Hepatic stellate cell (primary cell): ENCODE measurements at regions not wholly inside any gene's neighbourhood (a gene's known extent, or its start where the extent isn't known, plus 50 kb on each side); places are given as distances from the start of the nearest gene placed in this dataset.
A peak's percentile ranks its signal among the peaks of the same experiment; 100 is the strongest.

Experiments used
- DNase-seq: peaks from one replicate; pipeline ENCODE4 v3.0.0; 2011; ENCODE audit warnings: low spot score

GRCh38 chr6:99073223-99073622, 125.5 kb upstream of the FBXL4 start:
- DNase-seq, result no peak

- no peak for DNase-seq
These were observed 118.3 kb upstream of the FBXL4 start for GRCh38 chr6:99066044-99066443.

DNA sequence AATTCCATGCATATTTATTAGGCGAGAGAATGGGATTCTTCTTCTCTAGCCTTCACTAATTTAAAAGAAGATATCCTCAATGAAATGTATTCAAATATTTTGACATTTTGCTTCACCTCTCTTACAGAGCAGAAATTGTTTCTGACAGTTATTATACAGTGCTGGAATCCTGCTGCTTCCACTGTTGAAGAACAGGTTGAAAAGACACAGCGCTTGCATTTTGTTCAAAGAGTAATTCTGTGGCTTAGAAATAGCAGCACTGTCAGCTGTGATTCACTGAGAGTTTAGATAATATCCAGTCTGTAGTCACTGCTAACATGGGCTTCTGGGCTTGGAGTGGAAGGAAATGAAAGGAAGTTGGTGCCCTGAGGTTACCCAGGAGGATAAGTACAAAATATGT, 117.1 kb upstream of the FBXL4 start:
- no peak for DNase-seq

GRCh38 chr6:99036672-99037071, 88.9 kb upstream of the FBXL4 start:
- DNase-seq, result no peak

GRCh38 chr6:99032396-99032795, 84.7 kb upstream of the FBXL4 start:
- DNase-seq, result no peak

DNA sequence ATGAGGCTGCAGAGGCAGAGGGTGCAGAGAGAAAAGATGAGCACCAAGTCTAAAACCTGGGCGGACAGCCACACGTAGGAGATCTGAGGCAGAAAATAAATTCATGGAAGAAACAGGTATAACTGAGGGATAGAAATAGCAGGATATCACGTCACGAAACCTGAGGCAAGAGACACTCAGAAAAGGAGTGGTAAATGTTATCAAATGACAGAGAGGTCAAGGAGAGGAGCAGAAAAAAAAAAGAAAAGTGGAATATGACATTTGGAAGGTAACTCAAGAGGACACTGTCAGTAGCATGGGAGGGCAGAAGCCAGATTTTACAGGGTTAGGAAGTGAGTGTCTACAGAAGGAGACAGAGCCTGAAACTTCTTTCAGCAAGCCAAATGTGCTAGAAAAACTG, 84.2 kb upstream of the FBXL4 start:
- DNase-seq, result no peak

- no peak for DNase-seq
These were observed 83.2 kb upstream of the FBXL4 start for GRCh38 chr6:99030915-99031314.

- no peak for DNase-seq
These were observed 78.4 kb upstream of the FBXL4 start for GRCh38 chr6:99026135-99026534.

- DNase-seq, result no peak
These were observed 76.3 kb upstream of the FBXL4 start for GRCh38 chr6:99024089-99024488.

GRCh38 chr6:99022039-99022609, 74.4 kb upstream of the FBXL4 start:
- no peak for DNase-seq

DNA sequence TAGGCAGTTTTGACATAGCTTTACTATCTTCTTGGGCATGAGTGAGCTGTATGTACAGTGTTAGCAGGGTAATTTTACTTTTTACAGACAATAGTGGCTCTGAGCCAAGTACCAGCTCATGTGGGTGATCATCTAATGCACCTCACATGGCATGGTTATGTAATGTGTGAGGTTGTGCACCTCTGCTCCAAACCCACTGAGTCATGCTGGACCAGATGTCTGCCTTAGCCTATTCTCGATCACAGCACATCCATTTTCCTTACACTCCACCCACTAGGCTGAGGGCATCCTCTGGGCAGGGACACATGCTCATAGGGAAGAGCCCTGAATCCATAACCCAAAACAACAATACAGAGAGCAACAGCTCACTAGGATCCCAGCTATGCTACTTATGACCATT, 71.6 kb upstream of the FBXL4 start:
- no peak for DNase-seq

DNA sequence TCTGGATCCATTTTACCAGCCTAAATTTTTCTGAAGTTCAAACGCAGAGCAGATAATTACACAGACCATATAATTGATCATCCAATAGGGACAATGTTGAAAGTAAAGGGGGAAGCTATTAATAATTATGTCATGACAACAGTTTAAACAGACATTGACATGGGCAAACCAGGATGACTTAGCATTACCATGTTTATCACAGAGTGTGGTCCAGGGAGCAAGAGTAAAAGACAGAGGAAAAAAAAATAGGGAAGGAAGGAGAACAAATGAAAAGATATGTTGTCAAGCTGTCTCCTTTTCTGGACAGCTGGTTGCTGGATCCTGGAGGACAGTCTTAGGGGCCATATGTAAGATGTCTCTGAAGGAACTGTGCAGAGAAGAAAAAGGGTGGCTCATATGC, 69.4 kb upstream of the FBXL4 start:
- DNase-seq, result no peak

DNA sequence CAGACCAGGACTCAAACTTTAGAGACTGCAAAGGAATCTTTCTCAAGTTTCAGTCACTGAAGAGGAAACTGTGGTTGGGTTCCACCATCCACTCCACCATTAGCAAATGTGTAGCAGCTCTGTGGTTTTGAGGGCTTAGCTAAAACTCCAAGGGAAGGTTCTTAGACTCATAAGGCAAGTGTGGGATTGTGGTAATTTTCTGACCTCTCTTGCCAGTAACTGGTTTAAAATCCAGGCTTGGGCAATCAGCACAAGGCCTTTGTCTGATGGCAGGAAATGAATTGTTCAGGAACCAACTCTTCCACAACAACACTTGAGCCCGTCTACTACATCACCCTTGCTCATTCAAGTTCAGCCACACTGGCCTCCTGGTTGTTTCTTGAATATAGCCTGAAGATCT, 68.6 kb upstream of the FBXL4 start:
- no peak for DNase-seq

DNA sequence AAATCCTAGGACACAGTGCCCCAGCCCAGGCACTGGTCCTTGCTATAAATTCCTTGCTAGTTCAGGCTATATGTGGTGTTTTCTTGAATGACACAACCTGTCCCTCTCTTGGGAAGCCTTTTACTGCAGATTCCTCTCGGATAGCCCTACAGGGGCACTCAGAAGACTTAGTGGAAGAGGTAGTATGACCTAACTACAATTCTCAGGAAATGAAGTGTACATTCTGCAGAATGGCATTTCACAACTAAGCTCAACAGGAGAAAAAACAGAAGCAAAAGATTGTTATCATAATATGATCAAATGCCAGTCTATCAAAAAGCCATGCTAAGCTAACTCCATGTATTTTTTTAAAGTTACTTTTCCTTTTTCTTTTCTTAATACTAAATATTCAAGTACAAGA, 66.3 kb upstream of the FBXL4 start:
- DNase-seq, result no peak

DNA sequence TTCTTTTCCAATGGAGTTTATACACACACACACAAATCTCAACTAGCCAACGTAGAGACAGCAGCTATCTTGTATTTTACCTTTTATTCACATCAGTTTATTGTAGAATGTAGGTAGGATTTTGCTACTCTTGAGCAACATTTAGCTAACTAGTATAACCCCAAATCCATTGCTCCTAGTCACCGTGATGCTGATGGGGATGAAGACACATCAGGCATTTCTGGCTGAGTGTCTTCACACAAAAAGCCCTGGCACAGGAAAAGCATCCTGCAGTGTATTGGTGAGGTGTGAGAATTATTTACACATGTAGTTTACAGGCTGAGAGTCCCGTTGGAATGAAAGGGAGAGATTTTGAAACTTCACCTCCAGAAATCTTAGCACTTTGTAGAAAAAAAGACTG, 65.9 kb upstream of the FBXL4 start:
- no peak for DNase-seq

GRCh38 chr6:99013145-99013544, 65.4 kb upstream of the FBXL4 start:
- DNase-seq, result peak; percentile 52

- DNase-seq, result no peak
These were observed 63.4 kb upstream of the FBXL4 start for GRCh38 chr6:99011151-99011550.

GRCh38 chr6:99002831-99003230, 55.1 kb upstream of the FBXL4 start:
- no peak for DNase-seq

- no peak for DNase-seq
These were observed 50.4 kb upstream of the FBXL4 start for GRCh38 chr6:98998103-98998502.
